Loucy (cell line): ENCODE measurements at regions not wholly inside any gene's neighbourhood (a gene's known extent, or its start where the extent isn't known, plus 50 kb on each side); places are given as distances from the start of the nearest gene placed in this dataset.

Source experiments
- EZH2phosphoT487 ChIP-seq: fragments of 200-600 bp; IDR thresholded peaks from 2 replicates; pipeline ENCODE4 v1.6.1; 2018; ENCODE audit warnings: antibody characterized with exemption, mild to moderate bottlenecking, moderate library complexity, borderline replicate concordance
- TF ChIP-seq, protein P1 (sequence below): fragments of 200-600 bp; sonication (generic); conservative IDR thresholded peaks from 2 replicates; pipeline ENCODE4 v1.5.1; 2014; ENCODE audit warnings: mild to moderate bottlenecking, antibody characterized with exemption, low read length

GRCh38 chr5:14040542-14040941 lies 96.1 kb upstream of the DNAH5 start:
- TF ChIP-seq, protein P1, sequence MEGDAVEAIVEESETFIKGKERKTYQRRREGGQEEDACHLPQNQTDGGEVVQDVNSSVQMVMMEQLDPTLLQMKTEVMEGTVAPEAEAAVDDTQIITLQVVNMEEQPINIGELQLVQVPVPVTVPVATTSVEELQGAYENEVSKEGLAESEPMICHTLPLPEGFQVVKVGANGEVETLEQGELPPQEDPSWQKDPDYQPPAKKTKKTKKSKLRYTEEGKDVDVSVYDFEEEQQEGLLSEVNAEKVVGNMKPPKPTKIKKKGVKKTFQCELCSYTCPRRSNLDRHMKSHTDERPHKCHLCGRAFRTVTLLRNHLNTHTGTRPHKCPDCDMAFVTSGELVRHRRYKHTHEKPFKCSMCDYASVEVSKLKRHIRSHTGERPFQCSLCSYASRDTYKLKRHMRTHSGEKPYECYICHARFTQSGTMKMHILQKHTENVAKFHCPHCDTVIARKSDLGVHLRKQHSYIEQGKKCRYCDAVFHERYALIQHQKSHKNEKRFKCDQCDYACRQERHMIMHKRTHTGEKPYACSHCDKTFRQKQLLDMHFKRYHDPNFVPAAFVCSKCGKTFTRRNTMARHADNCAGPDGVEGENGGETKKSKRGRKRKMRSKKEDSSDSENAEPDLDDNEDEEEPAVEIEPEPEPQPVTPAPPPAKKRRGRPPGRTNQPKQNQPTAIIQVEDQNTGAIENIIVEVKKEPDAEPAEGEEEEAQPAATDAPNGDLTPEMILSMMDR: no peak
- TF ChIP-seq EZH2phosphoT487: no peak
